GM06990 (cell line): ENCODE measurements at regions not wholly inside any gene's neighbourhood (a gene's known extent, or its start where the extent isn't known, plus 50 kb on each side); places are given as distances from the start of the nearest gene placed in this dataset.

ENCODE experiments used
- DNase-seq: peaks from one replicate; pipeline ENCODE4 v3.0.0-alpha.2; 2011; ENCODE audit not compliant: insufficient read length; ENCODE audit errors: extremely low read depth
- H3K27me3 ChIP-seq: replicated peaks from 2 replicates; pipeline ENCODE4 v1.6.0; 2011; ENCODE audit warnings: low read length; ENCODE audit not compliant: control insufficient read depth, insufficient read depth
- H3K36me3 ChIP-seq: 2 replicates; pipeline ENCODE4 v1.5.1; 2011; ENCODE audit warnings: low read length; ENCODE audit not compliant: control insufficient read depth, insufficient read depth
- H3K4me3 ChIP-seq: replicated peaks from 2 replicates; pipeline ENCODE4 v1.5.1; 2011; ENCODE audit warnings: low read depth, mild to moderate bottlenecking, control low read depth, low read length
- TF ChIP-seq, protein P1 (sequence below): IDR thresholded peaks from 2 replicates; pipeline ENCODE4 v1.5.1; 2011; ENCODE audit warnings: low read length, control low read depth, mild to moderate bottlenecking, inconsistent platforms; ENCODE audit not compliant: insufficient read depth, poor library complexity, severe bottlenecking

DNA sequence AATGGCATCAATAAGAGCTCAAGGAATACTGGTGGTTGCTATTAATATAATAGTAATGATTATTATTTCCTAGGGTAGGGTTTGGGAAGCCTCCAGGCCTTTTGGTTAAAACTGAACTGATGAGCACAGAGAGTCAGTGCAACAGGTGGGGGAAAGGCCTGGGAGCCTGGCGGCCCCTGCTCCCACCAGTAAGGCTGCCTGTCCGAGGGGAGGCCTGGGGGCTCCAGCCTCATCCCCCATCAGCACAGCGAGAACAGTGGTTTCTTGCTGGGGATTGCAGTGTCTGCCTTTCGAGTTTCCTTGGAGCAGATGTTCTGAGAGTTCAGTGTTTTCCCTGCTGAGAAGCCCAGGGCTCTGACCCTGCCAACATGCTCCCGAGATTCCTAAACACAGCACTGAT, 340.4 kb downstream of the CDH26 start:
- no peak for DNase-seq
- Histone ChIP-seq H3K36me3 (no peaks in the 10 kb centered on the region), H3K4me3 (no peak overlapping the region), H3K27me3 (no peaks in the 10 kb centered on the region)
- TF ChIP-seq, protein P1, sequence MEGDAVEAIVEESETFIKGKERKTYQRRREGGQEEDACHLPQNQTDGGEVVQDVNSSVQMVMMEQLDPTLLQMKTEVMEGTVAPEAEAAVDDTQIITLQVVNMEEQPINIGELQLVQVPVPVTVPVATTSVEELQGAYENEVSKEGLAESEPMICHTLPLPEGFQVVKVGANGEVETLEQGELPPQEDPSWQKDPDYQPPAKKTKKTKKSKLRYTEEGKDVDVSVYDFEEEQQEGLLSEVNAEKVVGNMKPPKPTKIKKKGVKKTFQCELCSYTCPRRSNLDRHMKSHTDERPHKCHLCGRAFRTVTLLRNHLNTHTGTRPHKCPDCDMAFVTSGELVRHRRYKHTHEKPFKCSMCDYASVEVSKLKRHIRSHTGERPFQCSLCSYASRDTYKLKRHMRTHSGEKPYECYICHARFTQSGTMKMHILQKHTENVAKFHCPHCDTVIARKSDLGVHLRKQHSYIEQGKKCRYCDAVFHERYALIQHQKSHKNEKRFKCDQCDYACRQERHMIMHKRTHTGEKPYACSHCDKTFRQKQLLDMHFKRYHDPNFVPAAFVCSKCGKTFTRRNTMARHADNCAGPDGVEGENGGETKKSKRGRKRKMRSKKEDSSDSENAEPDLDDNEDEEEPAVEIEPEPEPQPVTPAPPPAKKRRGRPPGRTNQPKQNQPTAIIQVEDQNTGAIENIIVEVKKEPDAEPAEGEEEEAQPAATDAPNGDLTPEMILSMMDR: no peak

DNA sequence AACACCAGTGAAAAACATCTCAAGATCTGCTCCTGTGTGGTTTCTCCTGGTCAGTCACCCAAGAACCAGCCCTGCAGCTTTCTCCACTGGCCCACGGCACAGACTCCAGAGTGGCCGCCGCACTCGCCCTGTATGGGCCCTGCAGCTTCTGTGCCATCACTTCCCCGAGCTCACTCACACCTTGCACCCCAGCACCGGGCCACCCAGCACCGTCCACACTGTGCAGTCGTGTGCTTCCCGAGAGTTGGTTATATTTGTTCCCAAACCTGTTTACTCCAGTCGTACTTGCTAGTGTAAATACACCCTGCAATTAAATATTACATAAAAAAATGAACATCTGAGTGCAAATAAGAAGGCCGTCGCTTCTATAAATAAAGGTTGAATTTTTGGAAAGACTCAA, 341.7 kb downstream of the CDH26 start:
- H3K36me3 ChIP-seq: no peaks in the 10 kb centered on the region
- no peak for DNase-seq
- H3K4me3 ChIP-seq: no peak overlapping the region
- H3K27me3 ChIP-seq: no peaks in the 10 kb centered on the region
- TF ChIP-seq, protein P1: no peak

DNA sequence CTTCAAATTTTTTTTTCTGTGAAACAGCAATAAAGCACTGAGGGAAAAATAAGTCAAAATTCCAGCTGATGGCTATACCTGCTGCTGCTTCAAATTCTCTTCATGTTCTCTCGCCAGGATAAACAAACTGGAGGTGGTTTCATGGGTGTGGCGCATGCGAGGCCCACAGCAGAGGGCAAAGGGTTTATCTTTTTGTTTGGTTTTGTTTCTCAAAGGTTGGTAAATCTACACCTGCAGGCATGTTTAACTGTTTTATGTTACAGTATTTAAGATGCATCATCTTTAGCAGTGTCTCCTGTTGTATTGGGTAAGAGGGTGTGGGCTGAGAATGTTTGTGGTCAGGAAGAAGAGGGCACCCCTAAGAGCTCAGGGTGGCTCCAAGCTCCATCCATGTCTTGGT, 342.2 kb downstream of the CDH26 start:
- no peaks in the 10 kb centered on the region for H3K36me3 ChIP-seq
- no peak for DNase-seq
- no peaks in the 10 kb centered on the region for H3K27me3 ChIP-seq
- TF ChIP-seq, protein P1: no peak
- no peak overlapping the region for H3K4me3 ChIP-seq

DNA sequence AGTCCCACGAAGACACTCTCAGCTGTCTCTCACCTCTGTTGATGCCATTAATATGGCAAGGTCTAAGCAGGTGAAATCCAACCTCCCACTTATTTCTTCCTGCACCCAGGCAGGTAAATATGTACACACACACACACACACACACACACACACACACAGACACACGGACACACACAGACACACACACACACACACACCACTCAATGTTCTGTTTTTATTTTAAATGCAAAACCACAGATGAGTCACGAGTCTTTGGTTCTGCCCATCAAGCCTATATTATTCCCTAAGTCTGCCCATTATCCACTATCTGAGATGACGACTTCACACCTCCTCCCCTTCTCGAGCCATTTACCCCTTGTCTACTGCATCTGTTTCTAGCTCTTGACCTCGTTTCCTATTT, 344.7 kb downstream of the CDH26 start:
- TF ChIP-seq, protein P1: no peak
- H3K4me3 ChIP-seq: no peak overlapping the region
- no peaks in the 10 kb centered on the region for H3K36me3 ChIP-seq
- H3K27me3 ChIP-seq: no peaks in the 10 kb centered on the region
- no peak for DNase-seq

DNA sequence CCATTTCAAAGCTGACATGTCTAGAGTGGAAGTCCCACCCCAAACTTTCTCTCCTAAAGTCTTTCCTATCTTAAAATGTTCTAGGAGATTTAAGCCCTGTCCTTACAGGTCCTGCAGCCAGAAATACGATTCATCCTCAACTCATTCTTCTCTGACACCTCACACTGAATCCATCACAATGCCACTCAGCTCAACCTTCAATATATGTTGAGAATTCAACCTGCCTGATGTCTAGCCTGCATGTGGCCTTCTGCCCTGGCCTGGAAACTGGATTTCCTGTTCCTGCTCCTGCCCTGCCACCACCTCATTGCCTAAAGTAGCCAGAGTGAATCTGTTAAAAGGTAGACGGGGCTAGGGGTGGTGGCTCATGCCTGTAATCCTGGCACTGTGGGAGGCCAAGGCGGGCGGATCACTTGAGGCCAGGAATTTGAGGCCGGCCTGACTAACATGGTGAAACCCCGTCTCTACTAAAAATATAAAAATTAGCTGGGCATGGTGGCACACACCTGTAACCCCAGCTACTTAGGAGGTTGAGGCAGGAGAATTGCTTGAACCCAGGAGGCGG, 345.9 kb downstream of the CDH26 start:
- no peak for DNase-seq
- Histone ChIP-seq H3K4me3 (no peak overlapping the region), H3K27me3 (no peaks in the 10 kb centered on the region), H3K36me3 (no peaks in the 10 kb centered on the region)
- TF ChIP-seq, protein P1: no peak

DNA sequence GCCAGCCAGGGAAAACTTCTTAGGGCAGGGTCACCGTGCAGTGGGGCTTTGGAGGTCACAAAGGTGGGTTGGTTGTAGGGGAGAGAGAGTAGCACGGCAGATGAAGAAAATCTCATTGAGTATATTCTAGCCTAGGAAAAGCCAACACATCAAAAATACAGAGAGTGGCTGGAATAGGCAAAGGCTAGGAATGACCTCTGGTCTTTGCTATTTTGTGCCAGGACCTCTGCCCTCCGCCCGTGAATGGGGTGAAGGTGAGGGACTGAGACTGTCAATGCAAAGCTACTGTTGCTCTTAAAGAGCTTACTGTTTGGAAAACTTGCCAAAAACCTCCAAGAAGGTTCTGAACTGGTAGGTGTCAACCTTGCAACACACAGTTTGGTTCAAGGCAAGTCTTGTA, 346.7 kb downstream of the CDH26 start:
- TF ChIP-seq, protein P1: no peak
- Histone ChIP-seq H3K36me3 (no peaks in the 10 kb centered on the region), H3K4me3 (no peak overlapping the region), H3K27me3 (no peaks in the 10 kb centered on the region)
- no peak for DNase-seq
